ENCODE measurements at regions not wholly inside any gene's neighbourhood (a gene's known extent, or its start where the extent isn't known, plus 50 kb on each side); places are given as distances from the start of the nearest gene placed in this dataset.

DNA sequence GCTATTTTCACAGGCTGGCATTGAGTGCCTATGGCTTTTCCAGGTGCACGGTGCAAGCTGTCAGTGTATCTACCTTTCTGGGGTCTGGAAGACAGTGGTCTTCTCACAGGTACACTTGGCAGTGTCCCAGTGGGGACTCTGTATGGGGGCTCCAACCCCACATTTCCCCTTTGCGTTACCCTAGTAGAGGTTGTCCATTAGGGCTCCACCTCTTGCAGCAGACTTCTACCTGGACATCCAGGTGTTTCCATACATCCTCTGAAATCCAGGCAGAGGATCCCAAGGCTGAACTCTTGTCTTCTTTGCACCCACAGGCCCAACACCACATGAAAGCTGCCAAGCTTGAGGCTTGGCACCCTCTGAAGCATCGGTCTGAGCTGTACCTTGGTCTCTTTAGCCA, 735.7 kb upstream of the INTU start (continued):
- TF ChIP-seq, protein P1, sequence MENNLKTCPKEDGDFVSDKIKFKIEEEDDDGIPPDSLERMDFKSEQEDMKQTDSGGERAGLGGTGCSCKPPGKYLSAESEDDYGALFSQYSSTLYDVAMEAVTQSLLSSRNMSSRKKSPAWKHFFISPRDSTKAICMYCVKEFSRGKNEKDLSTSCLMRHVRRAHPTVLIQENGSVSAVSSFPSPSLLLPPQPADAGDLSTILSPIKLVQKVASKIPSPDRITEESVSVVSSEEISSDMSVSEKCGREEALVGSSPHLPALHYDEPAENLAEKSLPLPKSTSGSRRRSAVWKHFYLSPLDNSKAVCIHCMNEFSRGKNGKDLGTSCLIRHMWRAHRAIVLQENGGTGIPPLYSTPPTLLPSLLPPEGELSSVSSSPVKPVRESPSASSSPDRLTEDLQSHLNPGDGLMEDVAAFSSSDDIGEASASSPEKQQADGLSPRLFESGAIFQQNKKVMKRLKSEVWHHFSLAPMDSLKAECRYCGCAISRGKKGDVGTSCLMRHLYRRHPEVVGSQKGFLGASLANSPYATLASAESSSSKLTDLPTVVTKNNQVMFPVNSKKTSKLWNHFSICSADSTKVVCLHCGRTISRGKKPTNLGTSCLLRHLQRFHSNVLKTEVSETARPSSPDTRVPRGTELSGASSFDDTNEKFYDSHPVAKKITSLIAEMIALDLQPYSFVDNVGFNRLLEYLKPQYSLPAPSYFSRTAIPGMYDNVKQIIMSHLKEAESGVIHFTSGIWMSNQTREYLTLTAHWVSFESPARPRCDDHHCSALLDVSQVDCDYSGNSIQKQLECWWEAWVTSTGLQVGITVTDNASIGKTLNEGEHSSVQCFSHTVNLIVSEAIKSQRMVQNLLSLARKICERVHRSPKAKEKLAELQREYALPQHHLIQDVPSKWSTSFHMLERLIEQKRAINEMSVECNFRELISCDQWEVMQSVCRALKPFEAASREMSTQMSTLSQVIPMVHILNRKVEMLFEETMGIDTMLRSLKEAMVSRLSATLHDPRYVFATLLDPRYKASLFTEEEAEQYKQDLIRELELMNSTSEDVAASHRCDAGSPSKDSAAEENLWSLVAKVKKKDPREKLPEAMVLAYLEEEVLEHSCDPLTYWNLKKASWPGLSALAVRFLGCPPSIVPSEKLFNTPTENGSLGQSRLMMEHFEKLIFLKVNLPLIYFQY (CRISPR knock-in tag; IDR thresholded peaks at IDR 0.05; ENCODE audit: borderline replicate concordance): no peak

DNA sequence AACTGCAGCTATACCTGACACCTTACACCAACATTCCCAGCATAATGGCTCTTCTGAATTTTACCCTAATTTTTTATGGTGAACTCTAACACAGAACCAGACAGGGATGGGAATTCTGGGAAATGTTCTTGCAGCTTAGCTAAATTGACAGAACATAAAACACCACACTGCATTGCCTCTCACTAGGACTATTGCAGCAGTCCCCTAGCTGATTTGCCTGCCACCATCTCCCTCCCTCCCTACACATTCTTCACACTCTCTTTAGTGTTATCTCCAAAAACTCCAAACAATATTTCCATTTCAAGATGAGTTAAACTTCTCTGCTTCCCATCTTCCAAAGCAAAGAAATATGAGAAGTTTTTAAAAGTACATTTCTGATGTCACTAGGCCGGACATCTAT, 733.9 kb upstream of the INTU start:
- H4K20me1 ChIP-seq (ENCODE audit: insufficient read depth, low read length): no peaks in the 10 kb centered on the region
- H3K9me3 ChIP-seq (ENCODE audit: low read length): peaks cover 65% of the 10 kb centered on the region
- intact Hi-C loops (cut with micrococcal nuclease; ENCODE audit: unreplicated experiment) (no loop called here), in situ Hi-C loops (cut with HindIII; ENCODE audit: extremely low pct_ligation_motif_present, low pct_unique_long_range_greater_than_20kb) (no loop called here)
- no peaks in the 10 kb centered on the region for H3K79me2 ChIP-seq (ENCODE audit: insufficient read depth, low read length)
- POLR2A ChIA-PET: no interaction called here
- DNase-seq (ENCODE audit: low spot score) (no peak), FAIRE-seq (no peak), ATAC-seq (no peak)
- no peak overlapping the region for H3K27ac ChIP-seq (ENCODE audit: extremely low read length, insufficient read depth, low read length)
- H3K36me3 ChIP-seq (replicated peaks in 1 of 2; ENCODE audit: control insufficient read depth in 1 of 2, insufficient read depth in 2 of 2, low read length in 2 of 2): no peaks in the 10 kb centered on the region
- H3K4me2 ChIP-seq (ENCODE audit: low read depth, low read length): no peak overlapping the region
- no peak overlapping the region for H3K4me3 ChIP-seq (replicated peaks in 1 of 3; ENCODE audit: insufficient read depth in 1 of 3, low read depth in 2 of 3, low read length in 3 of 3)
- H2AFZ ChIP-seq (ENCODE audit: low read length): no peak overlapping the region
- WGBS (ENCODE audit: low lambda C conversion rate): 6% methylated on average over 1 of the region's 1 CpG
- TF ChIP-seq ZNF580 (CRISPR knock-in tag; IDR thresholded peaks at IDR 0.05; ENCODE audit: borderline replicate concordance, low read depth): no peak
- TF ChIP-seq DDIT3 (CRISPR knock-in tag; IDR thresholded peaks at IDR 0.05): no peak
- TF ChIP-seq THYN1 (CRISPR knock-in tag; IDR thresholded peaks at IDR 0.05; ENCODE audit: borderline replicate concordance, low read depth): no peak
- no peak for TF ChIP-seq HOXA5 (CRISPR knock-in tag; IDR thresholded peaks at IDR 0.05)
- TF ChIP-seq POLR2A (IDR thresholded peaks at IDR 0.05; ENCODE audit: insufficient read depth in 1 of 2, low read depth in 2 of 2, low read length in 2 of 2): no peak
- no peak for TF ChIP-seq ZNF761 (CRISPR knock-in tag; conservative IDR thresholded peaks at IDR 0.05)
- no peak for TF ChIP-seq ZNF605 (CRISPR knock-in tag; IDR thresholded peaks at IDR 0.05)
- TF ChIP-seq KLF11 (CRISPR knock-in tag; IDR thresholded peaks at IDR 0.05): no peak
- no peak for TF ChIP-seq MTA3 (CRISPR knock-in tag; IDR thresholded peaks at IDR 0.05)
- TF ChIP-seq HMGA1 (CRISPR knock-in tag; conservative IDR thresholded peaks at IDR 0.05): no peak
- no peak for TF ChIP-seq IRX3 (CRISPR knock-in tag; IDR thresholded peaks at IDR 0.05; ENCODE audit: borderline replicate concordance, low read depth)
- TF ChIP-seq DMAP1 (CRISPR knock-in tag; IDR thresholded peaks at IDR 0.05): no peak
- no peak for TF ChIP-seq ZNF558 (CRISPR knock-in tag; IDR thresholded peaks at IDR 0.05; ENCODE audit: borderline replicate concordance)
- no peak for TF ChIP-seq BRD4 (CRISPR knock-in tag; IDR thresholded peaks at IDR 0.05)
- TF ChIP-seq ZBTB2 (CRISPR knock-in tag; IDR thresholded peaks at IDR 0.05; ENCODE audit: low read depth): no peak
- H3K9ac ChIP-seq (ENCODE audit: insufficient read depth, low read depth, low read length): no peak overlapping the region
- no peaks in the 10 kb centered on the region for H3K4me1 ChIP-seq (ENCODE audit: insufficient read depth, low read length)
- CTCF ChIA-PET (ENCODE audit: low intra/inter-chr PET ratio, low total read pairs): no interaction called here
- no TSS peak for BruUV-seq (replicated peaks)
- no peaks in the 10 kb centered on the region for H3K27me3 ChIP-seq (ENCODE audit: control insufficient read depth in 1 of 2, insufficient read depth in 2 of 2, low read length in 2 of 2)
